Activated naive CD4-positive, alpha-beta T cell treated with anti-CD3 and anti-CD28 coated beads, Interleukin-2, amount 50 U/mL, for 24 hours (primary cell): ENCODE measurements at regions not wholly inside any gene's neighbourhood (a gene's known extent, or its start where the extent isn't known, plus 50 kb on each side); places are given as distances from the start of the nearest gene placed in this dataset.

Experiments used
- H3K27ac Mint-ChIP-seq: one replicate; pipeline ENCODE4 v1.8.0; 2021; ENCODE audit warnings: mild to moderate bottlenecking, mixed read lengths
- H3K27me3 Mint-ChIP-seq: one replicate; pipeline ENCODE4 v1.8.0; 2021; ENCODE audit warnings: mixed read lengths
- H3K36me3 Mint-ChIP-seq: one replicate; pipeline ENCODE4 v1.8.0; 2021; ENCODE audit warnings: mixed read lengths
- H3K4me1 Mint-ChIP-seq: one replicate; pipeline ENCODE4 v1.8.0; 2021; ENCODE audit warnings: mixed read lengths
- H3K4me3 Mint-ChIP-seq: one replicate; pipeline ENCODE4 v1.8.0; 2021; ENCODE audit warnings: mild to moderate bottlenecking, mixed read lengths
- H3K9me3 Mint-ChIP-seq: one replicate; pipeline ENCODE4 v1.8.0; 2021; ENCODE audit warnings: mixed read lengths

DNA sequence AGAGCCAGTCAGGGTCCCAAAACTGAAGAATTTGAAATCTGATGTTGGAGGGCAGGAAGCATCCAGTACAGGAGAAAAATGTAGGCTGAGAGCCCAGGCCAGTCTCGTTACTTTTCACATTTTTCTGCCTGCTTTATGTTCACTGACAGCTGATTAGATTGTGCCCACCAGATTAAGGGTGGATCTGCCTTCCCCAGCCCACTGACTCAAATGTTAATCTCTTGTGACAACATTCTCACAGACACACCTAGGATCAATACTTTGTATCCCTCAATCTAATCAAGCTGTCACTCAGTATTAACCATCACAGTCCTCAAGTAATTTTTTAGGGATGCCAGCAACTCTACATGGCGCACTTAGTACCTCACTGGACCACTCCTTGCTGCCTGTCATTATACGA lies 1345.3 kb downstream of the FAM181B start:
- H3K27ac Mint-ChIP-seq: no peak overlapping the region
- no peaks in the 10 kb centered on the region for H3K27me3 Mint-ChIP-seq

GRCh38 chr11:81380395-81380794 lies 1353.3 kb downstream of the FAM181B start:
- Mint-ChIP-seq H3K4me1 (no peaks in the 10 kb centered on the region), H3K9me3 (no peaks in the 10 kb centered on the region), H3K27me3 (no peaks in the 10 kb centered on the region), H3K36me3 (no peaks in the 10 kb centered on the region), H3K27ac (no peak overlapping the region), H3K4me3 (no peak overlapping the region)

More for the DNA sequence above, 1345.3 kb downstream of the FAM181B start:
- no peaks in the 10 kb centered on the region for H3K36me3 Mint-ChIP-seq
- no peaks in the 10 kb centered on the region for H3K9me3 Mint-ChIP-seq
- no peak overlapping the region for H3K4me3 Mint-ChIP-seq
- H3K4me1 Mint-ChIP-seq: no peaks in the 10 kb centered on the region

DNA sequence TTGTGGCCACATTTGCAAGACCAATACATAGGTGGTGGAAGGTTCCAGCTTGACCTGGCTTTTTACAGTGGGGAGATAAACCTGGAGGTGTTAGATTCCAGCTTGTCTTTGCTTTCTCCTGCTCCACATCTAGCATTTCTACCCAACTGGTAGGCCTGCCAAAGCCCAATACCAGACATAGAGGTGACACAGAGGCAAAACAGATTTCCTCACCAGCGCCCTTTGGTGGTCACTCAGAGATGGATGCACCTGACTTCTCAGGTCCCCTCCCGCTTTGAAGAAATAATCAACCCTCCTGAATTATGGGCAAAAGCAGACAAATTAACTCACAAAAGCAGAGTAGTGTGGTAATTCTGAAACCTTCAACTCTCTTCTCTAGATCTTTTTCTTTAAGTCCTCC lies 1356.2 kb downstream of the FAM181B start:
- H3K27me3 Mint-ChIP-seq: no peaks in the 10 kb centered on the region
- no peak overlapping the region for H3K27ac Mint-ChIP-seq
- H3K4me1 Mint-ChIP-seq: no peaks in the 10 kb centered on the region
- no peaks in the 10 kb centered on the region for H3K36me3 Mint-ChIP-seq
- peaks cover 14% of the 10 kb centered on the region for H3K9me3 Mint-ChIP-seq
- no peak overlapping the region for H3K4me3 Mint-ChIP-seq

- Mint-ChIP-seq H3K36me3 (no peaks in the 10 kb centered on the region), H3K9me3 (peaks cover 14% of the 10 kb centered on the region), H3K27ac (no peak overlapping the region), H3K27me3 (no peaks in the 10 kb centered on the region), H3K4me1 (no peaks in the 10 kb centered on the region), H3K4me3 (no peak overlapping the region)
These were observed 1359.7 kb downstream of the FAM181B start for GRCh38 chr11:81373986-81374385.

DNA sequence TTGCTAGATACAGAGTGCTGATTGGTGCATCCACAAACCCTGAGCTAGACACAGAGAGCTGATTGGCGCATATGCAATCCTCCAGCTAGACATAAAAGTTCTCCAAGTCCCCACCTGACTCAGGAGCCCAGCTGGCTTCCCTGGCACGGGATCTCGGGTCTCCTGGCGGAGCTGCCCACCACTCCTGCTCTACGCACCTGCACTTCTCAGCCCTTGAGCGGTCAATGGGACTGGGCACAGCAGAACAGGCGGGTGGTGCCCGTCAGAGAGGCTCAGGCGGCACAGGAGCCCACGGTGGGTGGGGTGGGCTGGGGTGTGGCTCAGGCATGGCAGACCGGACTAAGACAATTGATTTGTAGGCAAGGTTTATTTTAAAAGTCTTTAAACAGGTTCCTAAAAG lies 1365.5 kb downstream of the FAM181B start:
- Mint-ChIP-seq H3K4me3 (no peak overlapping the region), H3K4me1 (no peaks in the 10 kb centered on the region), H3K36me3 (no peaks in the 10 kb centered on the region), H3K9me3 (peaks cover 3% of the 10 kb centered on the region), H3K27ac (no peak overlapping the region), H3K27me3 (no peaks in the 10 kb centered on the region)

DNA sequence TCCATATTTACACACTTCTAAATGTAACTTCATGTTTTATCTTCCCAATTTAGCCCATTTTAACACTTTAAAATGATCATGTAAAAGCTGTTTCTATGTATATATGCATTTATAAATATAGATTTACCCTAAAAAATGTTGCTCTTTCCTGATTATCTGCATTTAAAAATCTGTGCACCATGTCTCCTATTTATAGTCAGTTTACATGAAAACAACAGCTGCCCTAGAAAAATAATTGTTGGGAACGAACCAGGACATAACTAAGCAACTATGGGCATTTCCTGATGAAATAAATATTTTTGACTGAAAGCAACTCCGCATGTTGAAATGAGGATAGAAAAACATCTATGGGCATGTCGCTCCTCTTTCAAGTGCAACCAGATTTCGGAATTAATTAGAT lies 1368.2 kb downstream of the FAM181B start:
- no peaks in the 10 kb centered on the region for H3K4me1 Mint-ChIP-seq
- H3K4me3 Mint-ChIP-seq: no peak overlapping the region
- no peaks in the 10 kb centered on the region for H3K9me3 Mint-ChIP-seq
- H3K27ac Mint-ChIP-seq: no peak overlapping the region
- H3K27me3 Mint-ChIP-seq: no peaks in the 10 kb centered on the region
- H3K36me3 Mint-ChIP-seq: no peaks in the 10 kb centered on the region

DNA sequence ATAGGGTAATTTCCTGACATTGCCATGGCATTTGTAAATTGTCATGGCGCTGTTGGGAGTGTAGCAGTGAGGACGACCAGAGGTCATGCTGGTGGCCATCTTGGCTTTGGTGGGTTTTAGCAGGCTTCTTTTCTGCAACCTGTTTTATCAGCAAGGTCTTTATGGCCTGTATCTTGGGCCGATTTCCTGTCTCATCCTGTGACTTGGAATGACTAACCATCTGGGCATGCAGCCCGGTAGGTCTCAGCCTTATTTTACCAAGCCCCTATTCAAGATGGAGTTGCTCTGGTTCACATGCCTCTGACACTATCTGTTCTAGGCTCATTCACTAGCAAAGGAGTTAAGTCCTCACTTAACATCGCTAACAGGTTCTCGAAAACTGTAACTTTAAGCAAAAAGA lies 1374.2 kb downstream of the FAM181B start:
- Mint-ChIP-seq H3K36me3 (no peaks in the 10 kb centered on the region), H3K27ac (no peak overlapping the region), H3K27me3 (no peaks in the 10 kb centered on the region), H3K9me3 (peaks cover 15% of the 10 kb centered on the region), H3K4me3 (no peak overlapping the region), H3K4me1 (no peaks in the 10 kb centered on the region)

DNA sequence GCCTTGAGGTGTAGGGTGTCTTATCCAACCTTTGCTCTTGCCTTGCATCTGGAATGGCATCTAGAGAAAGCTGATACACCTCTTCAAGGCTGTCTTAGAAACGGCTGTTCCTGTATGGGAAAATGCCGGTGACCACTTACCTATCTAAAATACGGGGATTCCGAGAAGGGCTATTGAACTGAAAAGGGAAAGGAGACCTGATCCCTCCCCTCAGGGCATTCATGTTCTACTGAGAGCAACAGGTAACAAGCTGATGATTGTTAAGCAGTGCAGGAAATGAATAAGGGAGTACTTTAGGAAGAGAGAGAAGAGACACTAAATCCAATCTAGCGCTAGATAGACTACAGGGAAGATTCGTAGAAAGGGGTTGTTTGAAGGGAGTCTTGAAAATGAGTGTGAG lies 1388.1 kb downstream of the FAM181B start:
- Mint-ChIP-seq H3K36me3 (no peaks in the 10 kb centered on the region), H3K4me3 (no peak overlapping the region), H3K27me3 (no peaks in the 10 kb centered on the region), H3K4me1 (no peaks in the 10 kb centered on the region), H3K9me3 (no peaks in the 10 kb centered on the region), H3K27ac (no peak overlapping the region)

GRCh38 chr11:81342966-81343365 lies 1390.7 kb downstream of the FAM181B start:
- Mint-ChIP-seq H3K9me3 (no peaks in the 10 kb centered on the region), H3K4me3 (no peak overlapping the region), H3K27me3 (no peaks in the 10 kb centered on the region), H3K4me1 (no peaks in the 10 kb centered on the region), H3K36me3 (no peaks in the 10 kb centered on the region), H3K27ac (no peak overlapping the region)

DNA sequence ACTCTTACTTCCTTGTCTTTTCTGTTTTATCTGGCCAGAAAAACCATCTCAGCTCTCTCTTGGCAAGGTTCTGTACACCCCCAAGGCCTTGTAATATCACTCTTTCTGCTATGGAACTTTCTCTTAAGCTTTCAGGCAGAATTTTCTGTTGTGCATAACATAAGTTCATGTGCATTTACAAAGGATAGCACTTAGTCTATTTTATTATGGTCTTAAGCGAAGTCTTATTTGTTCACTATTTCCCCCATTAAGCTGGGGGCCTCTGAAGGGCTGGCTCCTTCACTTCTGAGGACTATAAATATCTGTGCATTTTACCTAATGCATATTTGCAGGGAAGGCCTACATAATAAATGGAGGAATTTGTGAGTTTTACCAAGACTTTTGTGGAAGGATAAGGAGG lies 1393.4 kb downstream of the FAM181B start:
- Mint-ChIP-seq H3K36me3 (no peaks in the 10 kb centered on the region), H3K27me3 (no peaks in the 10 kb centered on the region), H3K27ac (no peak overlapping the region), H3K4me3 (no peak overlapping the region), H3K4me1 (no peaks in the 10 kb centered on the region), H3K9me3 (no peaks in the 10 kb centered on the region)

DNA sequence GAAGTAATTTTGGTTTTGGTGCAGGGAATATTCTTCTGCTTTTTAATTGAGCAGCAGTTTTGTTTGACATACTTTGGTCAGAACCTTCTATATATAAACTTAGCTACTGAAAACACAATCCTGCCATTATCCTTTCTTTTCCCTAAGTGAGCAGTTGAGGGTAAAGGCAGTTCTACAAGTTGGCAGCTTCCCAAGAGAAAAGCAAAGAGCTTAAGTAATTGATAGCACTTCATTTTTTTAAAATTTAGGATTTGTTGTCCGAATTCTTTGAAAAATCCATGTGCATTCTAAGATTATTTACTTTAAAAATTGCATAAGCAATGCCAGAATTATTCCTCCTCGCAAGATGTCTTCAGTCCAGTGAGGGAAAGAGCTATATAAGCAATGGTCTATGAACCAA lies 1394.1 kb downstream of the FAM181B start:
- H3K9me3 Mint-ChIP-seq: peaks cover 1% of the 10 kb centered on the region
- H3K4me3 Mint-ChIP-seq: no peak overlapping the region

GRCh38 chr11:81337756-81338155 lies 1395.9 kb downstream of the FAM181B start:
- H3K9me3 Mint-ChIP-seq: peaks cover 4% of the 10 kb centered on the region

More for the DNA sequence above, 1394.1 kb downstream of the FAM181B start:
- Mint-ChIP-seq H3K27me3 (no peaks in the 10 kb centered on the region), H3K36me3 (no peaks in the 10 kb centered on the region), H3K4me1 (no peaks in the 10 kb centered on the region), H3K27ac (no peak overlapping the region)

GRCh38 chr11:81332276-81332675 lies 1401.4 kb downstream of the FAM181B start:
- Mint-ChIP-seq H3K4me1 (no peaks in the 10 kb centered on the region), H3K4me3 (no peak overlapping the region), H3K27me3 (no peaks in the 10 kb centered on the region), H3K27ac (no peak overlapping the region), H3K36me3 (no peaks in the 10 kb centered on the region), H3K9me3 (peaks cover 4% of the 10 kb centered on the region)

More at GRCh38 chr11:81337756-81338155, 1395.9 kb downstream of the FAM181B start:
- no peaks in the 10 kb centered on the region for H3K27me3 Mint-ChIP-seq
- no peak overlapping the region for H3K4me3 Mint-ChIP-seq
- no peaks in the 10 kb centered on the region for H3K4me1 Mint-ChIP-seq
- H3K36me3 Mint-ChIP-seq: no peaks in the 10 kb centered on the region
- H3K27ac Mint-ChIP-seq: no peak overlapping the region

- Mint-ChIP-seq H3K9me3 (peaks cover 4% of the 10 kb centered on the region), H3K27me3 (no peaks in the 10 kb centered on the region), H3K36me3 (no peaks in the 10 kb centered on the region), H3K4me1 (no peaks in the 10 kb centered on the region), H3K27ac (no peak overlapping the region), H3K4me3 (no peak overlapping the region)
These were observed 1401.9 kb downstream of the FAM181B start for GRCh38 chr11:81331611-81332235.

GRCh38 chr11:81331088-81331487 lies 1402.6 kb downstream of the FAM181B start:
- Mint-ChIP-seq H3K9me3 (peaks cover 4% of the 10 kb centered on the region), H3K27ac (no peak overlapping the region), H3K4me1 (no peaks in the 10 kb centered on the region), H3K36me3 (no peaks in the 10 kb centered on the region), H3K27me3 (no peaks in the 10 kb centered on the region), H3K4me3 (no peak overlapping the region)

- H3K9me3 Mint-ChIP-seq: peaks cover 14% of the 10 kb centered on the region
- H3K27ac Mint-ChIP-seq: no peak overlapping the region
- H3K36me3 Mint-ChIP-seq: no peaks in the 10 kb centered on the region
- H3K27me3 Mint-ChIP-seq: no peaks in the 10 kb centered on the region
- H3K4me1 Mint-ChIP-seq: no peaks in the 10 kb centered on the region
- no peak overlapping the region for H3K4me3 Mint-ChIP-seq
These were observed 1430.5 kb downstream of the FAM181B start for GRCh38 chr11:81303038-81303664.
